ENCODE measurements at regions not wholly inside any gene's neighbourhood (a gene's known extent, or its start where the extent isn't known, plus 50 kb on each side); places are given as distances from the start of the nearest gene placed in this dataset.

DNA sequence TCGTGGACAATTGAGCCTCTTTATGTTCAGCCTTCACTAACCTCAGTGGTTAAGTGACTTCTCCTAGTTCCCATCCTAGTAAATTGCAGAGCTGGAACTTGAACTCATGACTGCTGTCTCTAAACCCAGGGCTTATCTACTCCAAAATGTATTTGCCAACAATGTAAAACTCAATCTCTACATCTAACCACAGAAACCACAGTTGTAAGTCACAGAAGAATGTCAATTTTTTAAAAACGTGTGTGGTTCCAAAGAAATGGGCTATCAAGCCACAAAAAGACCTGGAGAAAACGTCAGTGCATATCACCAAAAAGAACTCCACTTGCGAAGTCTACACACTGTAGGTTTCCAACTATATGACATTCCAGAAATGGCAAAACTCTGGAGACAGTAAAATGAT lies 172.6 kb upstream of the HMCN1 start:
- DNase-seq (ENCODE audit: low read depth), result peak; percentile 72
- TF ChIP-seq, protein P1, sequence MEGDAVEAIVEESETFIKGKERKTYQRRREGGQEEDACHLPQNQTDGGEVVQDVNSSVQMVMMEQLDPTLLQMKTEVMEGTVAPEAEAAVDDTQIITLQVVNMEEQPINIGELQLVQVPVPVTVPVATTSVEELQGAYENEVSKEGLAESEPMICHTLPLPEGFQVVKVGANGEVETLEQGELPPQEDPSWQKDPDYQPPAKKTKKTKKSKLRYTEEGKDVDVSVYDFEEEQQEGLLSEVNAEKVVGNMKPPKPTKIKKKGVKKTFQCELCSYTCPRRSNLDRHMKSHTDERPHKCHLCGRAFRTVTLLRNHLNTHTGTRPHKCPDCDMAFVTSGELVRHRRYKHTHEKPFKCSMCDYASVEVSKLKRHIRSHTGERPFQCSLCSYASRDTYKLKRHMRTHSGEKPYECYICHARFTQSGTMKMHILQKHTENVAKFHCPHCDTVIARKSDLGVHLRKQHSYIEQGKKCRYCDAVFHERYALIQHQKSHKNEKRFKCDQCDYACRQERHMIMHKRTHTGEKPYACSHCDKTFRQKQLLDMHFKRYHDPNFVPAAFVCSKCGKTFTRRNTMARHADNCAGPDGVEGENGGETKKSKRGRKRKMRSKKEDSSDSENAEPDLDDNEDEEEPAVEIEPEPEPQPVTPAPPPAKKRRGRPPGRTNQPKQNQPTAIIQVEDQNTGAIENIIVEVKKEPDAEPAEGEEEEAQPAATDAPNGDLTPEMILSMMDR (conservative IDR thresholded peaks at IDR 0.05; ENCODE audit: low read length), result no peak
- no peak overlapping the region for H3K4me3 ChIP-seq (ENCODE audit: low read length)

DNA sequence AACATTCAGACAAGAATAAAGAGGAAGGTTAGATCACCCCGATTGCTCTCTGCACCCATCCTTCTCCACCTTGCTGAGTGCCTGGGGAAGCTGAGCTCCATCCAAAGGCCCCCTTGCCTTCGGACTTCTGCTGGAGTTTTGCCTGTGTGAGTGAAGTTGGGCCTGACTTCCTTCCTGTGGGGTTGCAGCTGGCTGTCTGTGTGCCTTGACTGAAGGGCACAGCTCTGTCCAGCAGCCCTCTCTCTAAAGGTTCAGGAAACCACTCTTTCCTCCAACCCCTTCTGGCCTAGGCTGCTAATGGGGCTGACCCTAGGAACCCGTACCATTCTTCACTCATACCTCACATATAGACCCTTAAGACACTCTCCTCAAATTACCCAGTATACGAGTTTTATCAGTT lies 173.4 kb upstream of the HMCN1 start:
- DNase-seq (ENCODE audit: low read depth), result no peak
- no peak overlapping the region for H3K4me3 ChIP-seq (ENCODE audit: low read length)
- TF ChIP-seq, protein P1 (conservative IDR thresholded peaks at IDR 0.05; ENCODE audit: low read length), result no peak

DNA sequence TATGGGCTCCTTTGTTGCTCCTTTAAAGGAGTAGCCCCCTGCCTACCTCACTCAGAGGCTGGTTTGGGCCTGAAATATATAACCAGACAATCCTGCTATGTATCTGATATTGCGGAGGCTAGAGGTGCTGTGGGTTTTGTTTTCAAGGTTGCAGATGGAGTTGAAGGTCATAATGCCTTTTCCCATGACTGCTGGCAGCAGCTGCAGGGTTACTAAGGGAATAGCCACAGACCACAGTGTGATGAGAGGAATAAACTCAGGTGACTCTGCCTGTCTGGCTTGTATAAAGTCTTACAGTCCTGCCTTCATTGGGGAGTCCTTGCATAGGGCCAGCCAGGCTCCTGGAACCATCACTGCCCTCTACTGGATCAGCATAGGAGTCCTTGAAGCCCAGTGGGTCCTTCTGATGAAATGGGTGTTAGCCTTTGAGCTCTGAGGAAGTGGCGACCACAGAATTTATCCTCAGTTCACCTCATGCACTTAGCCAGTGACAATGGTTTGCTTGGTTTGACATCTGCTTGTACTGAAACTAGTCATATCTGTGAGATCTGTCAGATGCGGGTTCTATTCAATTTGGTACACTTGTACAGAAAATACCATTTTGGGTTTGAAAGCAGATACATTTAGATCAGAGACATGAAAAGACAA lies 174.4 kb upstream of the HMCN1 start:
- peak; percentile 59 for DNase-seq (ENCODE audit: low read depth)
- H3K4me3 ChIP-seq (ENCODE audit: low read length), result no peak overlapping the region
- TF ChIP-seq, protein P1 (conservative IDR thresholded peaks at IDR 0.05; ENCODE audit: low read length), result peak; percentile 59

DNA sequence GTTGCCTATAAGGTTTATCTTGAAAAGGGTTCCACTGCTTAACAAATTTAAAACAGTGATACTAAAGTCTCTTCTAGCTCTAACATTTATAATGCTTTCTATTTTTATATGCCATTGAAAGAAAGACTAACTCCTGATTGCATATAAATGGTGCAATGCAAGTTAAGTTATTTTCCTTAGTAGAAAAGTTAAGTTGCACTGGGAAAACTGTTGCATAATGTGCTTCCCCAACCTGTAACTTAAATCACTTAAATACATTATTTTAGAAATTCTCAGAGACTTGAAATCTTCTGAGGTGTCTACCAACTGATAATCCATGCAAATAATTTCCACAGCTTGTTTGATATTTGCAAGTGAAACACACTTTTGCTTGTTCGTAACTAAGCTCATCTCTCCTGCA lies 175.0 kb upstream of the HMCN1 start:
- H3K4me3 ChIP-seq (ENCODE audit: low read length), result no peak overlapping the region
- DNase-seq (ENCODE audit: low read depth), result peak; percentile 38
- TF ChIP-seq, protein P1 (conservative IDR thresholded peaks at IDR 0.05; ENCODE audit: low read length), result no peak

DNA sequence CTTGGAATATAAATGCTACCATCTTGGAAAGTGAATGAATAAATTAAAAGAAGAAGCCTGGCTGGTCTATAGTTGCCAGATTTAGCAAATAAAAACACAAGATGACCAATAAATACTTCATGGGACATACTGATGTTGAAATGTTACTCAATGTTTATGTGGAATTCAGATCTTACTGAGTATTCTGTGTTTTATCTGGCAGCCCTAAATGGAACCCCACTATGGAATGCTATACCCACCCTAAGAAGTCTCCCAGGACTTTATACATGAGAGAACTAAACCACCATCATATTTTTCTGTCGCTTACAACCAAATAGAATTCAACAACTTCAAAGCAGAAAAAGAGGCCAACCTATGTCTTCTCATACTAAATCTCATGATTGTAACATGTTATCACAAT lies 177.6 kb upstream of the HMCN1 start:
- H3K4me3 ChIP-seq (ENCODE audit: low read length), result no peak overlapping the region
- TF ChIP-seq, protein P1 (conservative IDR thresholded peaks at IDR 0.05; ENCODE audit: low read length), result no peak
- peak; percentile 90 for DNase-seq (ENCODE audit: low read depth)

DNA sequence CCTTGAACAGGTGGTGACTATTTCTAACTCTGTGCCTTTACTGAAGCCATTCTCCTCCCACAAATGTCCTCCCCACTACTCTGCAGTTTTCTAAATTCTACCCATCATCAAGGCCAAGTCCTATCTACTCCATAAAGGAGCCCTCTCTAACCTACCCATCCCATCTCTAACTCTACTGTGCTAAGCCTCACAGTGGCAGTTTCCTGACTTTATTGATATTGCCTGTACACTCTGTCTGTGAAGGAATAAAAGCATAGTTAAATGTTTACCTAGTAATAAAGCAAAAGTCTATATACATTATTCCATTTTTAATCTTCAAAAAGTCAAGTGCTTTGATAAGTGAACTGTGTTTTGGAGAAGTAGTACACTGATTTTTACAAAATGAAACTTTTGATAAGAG lies 178.4 kb upstream of the HMCN1 start:
- TF ChIP-seq, protein P1 (conservative IDR thresholded peaks at IDR 0.05; ENCODE audit: low read length), result no peak
- H3K4me3 ChIP-seq (ENCODE audit: low read length), result no peak overlapping the region
- no peak for DNase-seq (ENCODE audit: low read depth)

DNA sequence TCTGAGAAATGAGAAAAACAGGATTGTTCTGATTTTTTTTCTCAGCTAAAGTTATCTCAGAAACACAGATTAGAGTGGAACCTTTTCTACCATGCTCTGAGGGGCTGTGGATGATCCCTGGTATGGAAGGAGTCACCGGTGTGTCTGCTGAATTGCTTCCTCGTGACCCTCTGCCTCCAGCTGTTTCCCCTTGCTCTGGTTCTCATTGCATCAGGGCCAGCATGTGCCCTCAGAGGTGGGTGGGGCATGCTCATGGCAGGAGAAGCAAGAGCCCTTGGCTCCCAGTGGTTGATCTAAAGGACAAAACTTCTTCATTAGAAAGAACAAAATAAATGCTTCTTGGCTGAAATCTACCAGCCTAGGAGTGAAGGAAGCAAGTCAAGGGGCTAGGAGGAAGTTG lies 183.2 kb upstream of the HMCN1 start:
- TF ChIP-seq, protein P1 (conservative IDR thresholded peaks at IDR 0.05; ENCODE audit: low read length), result no peak
- no peak for DNase-seq (ENCODE audit: low read depth)
- H3K4me3 ChIP-seq (ENCODE audit: low read length), result no peak overlapping the region

Measured in AG10803 (cell line).